Heart right ventricle (tissue), 16 donors: ENCODE measurements at regions not wholly inside any gene's neighbourhood (a gene's known extent, or its start where the extent isn't known, plus 50 kb on each side); places are given as distances from the start of the nearest gene placed in this dataset.
A peak's percentile ranks its signal among the peaks of the same experiment; 100 is the strongest.

Experiments used
- ATAC-seq, 8 donors: fragments of 200-7000 bp; cut with Tn5 transposase; one replicate each; pipeline ENCODE4 v1.9.1; 2020; ENCODE audit warnings: mild to moderate bottlenecking in 8 of 8, moderate library complexity in 8 of 8, moderate number of reproducible peaks in 1 of 8
- DNase-seq, 2 donors: peaks; one replicate each; pipeline ENCODE4 v3.0.0-alpha.2; 2020
- H3K27ac ChIP-seq, 10 donors: fragments of 200-600 bp; sonication (generic) in 2 of 10; one replicate each; pipeline versions ENCODE4 v1.5.0 to v1.8.0; 2020 to 2022; ENCODE audit warnings: mild to moderate bottlenecking in 3 of 10
- H3K27me3 ChIP-seq, 7 donors: fragments of 200-600 bp; one replicate each; pipeline ENCODE4 v1.8.0; 2021 to 2022; ENCODE audit warnings: mild to moderate bottlenecking in 2 of 7
- H3K36me3 ChIP-seq, 9 donors: fragments of 200-600 bp; sonication (generic) in 1 of 9; one replicate each; pipeline versions ENCODE4 v1.5.0 to v1.8.0; 2020 to 2022; ENCODE audit warnings: mild to moderate bottlenecking in 2 of 9
- H3K4me1 ChIP-seq, 9 donors: fragments of 200-600 bp; sonication (generic) in 1 of 9; one replicate each; pipeline versions ENCODE4 v1.5.0 to v1.8.0; 2020 to 2022; ENCODE audit warnings: mild to moderate bottlenecking in 4 of 9
- H3K4me3 ChIP-seq, 10 donors: fragments of 200-600 bp; sonication (generic) in 2 of 10; one replicate each; pipeline versions ENCODE4 v1.5.0 to v1.8.0; 2020 to 2022; ENCODE audit warnings: mild to moderate bottlenecking in 7 of 10, moderate library complexity in 2 of 10
- H3K9me3 ChIP-seq, 11 donors: fragments of 200-600 bp in 10 of 11; sonication (generic) in 2 of 11; one replicate each; pipeline versions ENCODE4 v1.5.0 to v1.8.0; 2013 to 2022; ENCODE audit warnings: mild to moderate bottlenecking in 2 of 11, control low read depth in 1 of 11, moderate library complexity in 1 of 11
- CTCF ChIP-seq, 9 donors: fragments of 200-600 bp; sonication (generic) in 2 of 9; IDR thresholded peaks; one replicate each; pipeline versions ENCODE4 v1.5.0 to v1.8.0; 2021 to 2022; ENCODE audit warnings: antibody characterized with exemption in 9 of 9, mild to moderate bottlenecking in 5 of 9, moderate library complexity in 1 of 9
- WGBS, 2 donors: extraction: QIAGEN DNeasy Blood & Tissue Kit; methylation state at CpG; one replicate each; pipeline ENCODE4 v1.1.7; 2013; ENCODE audit warnings: inconsistent platforms in 1 of 2; 5-methylcytosine and 5-hydroxymethylcytosine counted together
- intact Hi-C, 10 donors: fragments of 100-400 bp; cut with DNase I; formaldehyde crosslinking; loops; one replicate each; pipeline versions ENCODE4 v1.11.1 to v1.14.2; 2022
- donor health status: Arrhythmogenic right ventricular cardiomyopathy.
- donor health status: ischemic (EF 13 %, LVEDD 7.1; RV severe dilation, severe dysfunction).
- donor health status: healthy with polysubstance abuse.
- donor health status: DM: no; HTN: yes; CAD: no.
- donor health status: DM: no; HTN: no; CAD: no.
- donor health status: ischemic (EF 25% LVEDD 6.9; RV normal size, moderate dysfunction).
- donor health status: ischemic (EF 25% LVEDD 5.7; RV mildly dilated, moderate dysfunction).
- donor health status: healthy.
- donor health status: DM: yes; HTN: yes; CAD: no.
- donor health status: Ischemic cardiomyopathy.
- donor health status: ischemic (EF 35%, LVEDD 5.7; RV mildly dilated, moderate dysfunction).
- donor health status: nonischemic (EF 11% LVEDD 7.7; RV severe dilation, severe dysfunction).
- donor health status: DM: yes; HTN: yes; CAD: no.
- donor health status: PGD.
- donor health status: ischemic (EF 29% LVEDD 5.4; RV normal size, mild dysfunction).
- donor health status: nonischemic (EF 23%, LVEDD 6.1; RV moderate dilation, normal function).

GRCh38 chr9:603126-603525 lies 238.4 kb upstream of the DMRT1 start:
- intact Hi-C loops, result loop anchor here in 2 of 10 donors (10.0 kb wide), 1 partner anchor 198 kb away; no protein-coding TSS in a partner anchor
- peaks cover 0 to 21% (median 10%) of the 10 kb centered on the region in 9 donors for H3K4me1 ChIP-seq
- WGBS, 2 donors, result 54 to 57% methylated on average over 2 of the region's 2 CpGs
- no peak for DNase-seq
- no peak overlapping the region for H3K4me3 ChIP-seq
- H3K36me3 ChIP-seq, result peaks cover 0 to 6% (median 0%) of the 10 kb centered on the region in 9 donors
- H3K27ac ChIP-seq, result peak overlapping the region in 1 of 10 donors; percentile 26
- no peak for ATAC-seq
- no peaks in the 10 kb centered on the region for H3K27me3 ChIP-seq
- no peak for TF ChIP-seq CTCF (IDR thresholded peaks at IDR 0.05)
- peaks cover 0 to 3% (median 0%) of the 10 kb centered on the region in 11 donors for H3K9me3 ChIP-seq

- TF ChIP-seq CTCF (IDR thresholded peaks at IDR 0.05), result no peak
- peaks cover 0 to 30% (median 8%) of the 10 kb centered on the region in 9 donors for H3K4me1 ChIP-seq
- ATAC-seq (peak in 1 of 8 donors; percentile 20), DNase-seq (no peak)
- H3K36me3 ChIP-seq, result peaks cover 0 to 6% (median 0%) of the 10 kb centered on the region in 9 donors
- no peak overlapping the region for H3K4me3 ChIP-seq
- no peaks in the 10 kb centered on the region for H3K27me3 ChIP-seq
- intact Hi-C loops, result loop anchor here in 2 of 10 donors (10.0 kb wide), 1 partner anchor 203 kb away; no protein-coding TSS in a partner anchor
- H3K9me3 ChIP-seq, result no peaks in the 10 kb centered on the region
- 68 to 79% methylated on average over 5 of the region's 5 CpGs for WGBS, 2 donors
- H3K27ac ChIP-seq, result no peak overlapping the region
Observed at GRCh38 chr9:607417-607816, 234.1 kb upstream of the DMRT1 start.

GRCh38 chr9:613771-614347 lies 227.6 kb upstream of the DMRT1 start:
- DNase-seq (peak; percentile 62 to 79), ATAC-seq (peak; percentile 88 to 96 (median 94))
- WGBS, 2 donors, result 7 to 11% methylated on average over 7 of the region's 7 CpGs
- Histone ChIP-seq H3K36me3 (no peaks in the 10 kb centered on the region), H3K4me3 (peak overlapping the region in 1 of 10 donors; percentile 2), H3K4me1 (peaks cover 6 to 67% (median 30%) of the 10 kb centered on the region in 9 donors), H3K27ac (peak overlapping the region in 9 of 10 donors; percentile 38 to 77 (median 59)), H3K9me3 (no peaks in the 10 kb centered on the region), H3K27me3 (no peaks in the 10 kb centered on the region)
- intact Hi-C loops, result loop anchor here (1.0 to 10.0 kb wide), 18 partner anchors 78 to 393 kb away; no protein-coding TSS in a partner anchor
- TF ChIP-seq CTCF (IDR thresholded peaks at IDR 0.05), result peak; percentile 64 to 97 (median 87)

GRCh38 chr9:614431-614830 lies 227.1 kb upstream of the DMRT1 start:
- Histone ChIP-seq H3K9me3 (no peaks in the 10 kb centered on the region), H3K4me3 (no peak overlapping the region), H3K27me3 (no peaks in the 10 kb centered on the region), H3K27ac (peak overlapping the region in 9 of 10 donors; percentile 38 to 77 (median 59)), H3K36me3 (no peaks in the 10 kb centered on the region), H3K4me1 (peaks cover 6 to 72% (median 36%) of the 10 kb centered on the region in 9 donors)
- 21 to 32% methylated on average over 4 of the region's 4 CpGs for WGBS, 2 donors
- no peak for TF ChIP-seq CTCF (IDR thresholded peaks at IDR 0.05)
- peak in 6 of 8 donors; percentile 35 to 53 (median 52) for ATAC-seq
- intact Hi-C loops, result loop anchor here (1.0 to 10.0 kb wide), 17 partner anchors 78 to 393 kb away; no protein-coding TSS in a partner anchor
- DNase-seq, result peak in 1 of 2 donors; percentile 27
